Body of pancreas (tissue), 4 donors: ENCODE measurements at regions not wholly inside any gene's neighbourhood (a gene's known extent, or its start where the extent isn't known, plus 50 kb on each side); places are given as distances from the start of the nearest gene placed in this dataset.

Experiments used
- CTCF ChIP-seq, 7 experiments: fragments of 450-650 bp in 4 of 7; fragments of 200-600 bp in 3 of 7; sonication (generic) in 3 of 7; IDR thresholded peaks; one replicate each; pipeline ENCODE4 v1.5.1; 2016 to 2019; ENCODE audit warnings: antibody characterized with exemption in 7 of 7
- POLR2A ChIP-seq, 3 donors: fragments of 450-650 bp; IDR thresholded peaks; one replicate each; pipeline ENCODE4 v1.6.1; 2016; ENCODE audit warnings: antibody characterized with exemption in 3 of 3, mild to moderate bottlenecking in 2 of 3

GRCh38 chr7:98509836-98510235 is 107.2 kb upstream of the NPTX2 start:
- TF ChIP-seq CTCF (IDR thresholded peaks at IDR 0.05) (no peak), POLR2A (IDR thresholded peaks at IDR 0.05) (no peak)
